Inferior parietal cortex (tissue), 1 donor: ENCODE measurements at regions not wholly inside any gene's neighbourhood (a gene's known extent, or its start where the extent isn't known, plus 50 kb on each side); places are given as distances from the start of the nearest gene placed in this dataset.
"Not testable (repeated sequence)": the region's sequence is repeated elsewhere in the genome, so short reads cannot be mapped to it uniquely, and the experiment has no call there.

Experiments
- DNase-seq: peaks from one replicate; pipeline ENCODE4 v3.0.0-alpha.2; 2016; ENCODE audit errors: extremely low spot score

- not testable (repeated sequence) for DNase-seq
Observed at GRCh38 chr10:53335803-53336422, 563.3 kb upstream of the MBL2 start.

- no peak for DNase-seq
Observed at GRCh38 chr10:53331460-53331859, 558.9 kb upstream of the MBL2 start.

- DNase-seq = not testable (repeated sequence)
Observed at GRCh38 chr10:53326401-53327305, 554.1 kb upstream of the MBL2 start.

- no peak for DNase-seq
Observed at GRCh38 chr10:53325066-53325465, 552.5 kb upstream of the MBL2 start.

- DNase-seq = no peak
Observed at GRCh38 chr10:53315709-53316108, 543.1 kb upstream of the MBL2 start.

GRCh38 chr10:53314876-53315275, 542.3 kb upstream of the MBL2 start:
- no peak for DNase-seq

- DNase-seq = no peak
Observed at GRCh38 chr10:53298443-53298842, 525.9 kb upstream of the MBL2 start.

- DNase-seq = no peak
Observed at GRCh38 chr10:53284615-53285182, 512.1 kb upstream of the MBL2 start.

GRCh38 chr10:53276797-53277196, 504.2 kb upstream of the MBL2 start:
- no peak for DNase-seq

GRCh38 chr10:53269482-53269881, 496.9 kb upstream of the MBL2 start:
- DNase-seq = no peak

- DNase-seq = no peak
Observed at GRCh38 chr10:53260213-53260612, 487.6 kb upstream of the MBL2 start.

GRCh38 chr10:53256623-53257022, 484.0 kb upstream of the MBL2 start:
- DNase-seq = no peak

GRCh38 chr10:53255661-53256205, 483.1 kb upstream of the MBL2 start:
- DNase-seq = no peak

- DNase-seq = no peak
Observed at GRCh38 chr10:53253221-53253620, 480.6 kb upstream of the MBL2 start.

- DNase-seq = no peak
Observed at GRCh38 chr10:53239873-53240272, 467.3 kb upstream of the MBL2 start.

GRCh38 chr10:53236941-53237340, 464.4 kb upstream of the MBL2 start:
- no peak for DNase-seq

GRCh38 chr10:53233749-53234148, 461.2 kb upstream of the MBL2 start:
- no peak for DNase-seq

- DNase-seq = no peak
Observed at GRCh38 chr10:53230651-53231050, 458.1 kb upstream of the MBL2 start.

- DNase-seq = no peak
Observed at GRCh38 chr10:53223851-53224250, 451.3 kb upstream of the MBL2 start.

- DNase-seq = no peak
Observed at GRCh38 chr10:53222806-53223205, 450.2 kb upstream of the MBL2 start.

GRCh38 chr10:53209944-53210611, 437.5 kb upstream of the MBL2 start:
- peak; percentile 18 for DNase-seq

GRCh38 chr10:53183733-53184132, 411.1 kb upstream of the MBL2 start:
- DNase-seq = no peak
